GM18498 (cell line): ENCODE measurements at regions not wholly inside any gene's neighbourhood (a gene's known extent, or its start where the extent isn't known, plus 50 kb on each side); places are given as distances from the start of the nearest gene placed in this dataset.
"Not testable (repeated sequence)": the region's sequence is repeated elsewhere in the genome, so short reads cannot be mapped to it uniquely, and the experiment has no call there.

Source experiments
- ATAC-seq: cut with Tn5 transposase; IDR thresholded peaks from one replicate; pipeline ENCODE4 v1.9.1; 2021; ENCODE audit warnings: mild to moderate bottlenecking, moderate library complexity; ENCODE audit not compliant: unreplicated experiment

DNA sequence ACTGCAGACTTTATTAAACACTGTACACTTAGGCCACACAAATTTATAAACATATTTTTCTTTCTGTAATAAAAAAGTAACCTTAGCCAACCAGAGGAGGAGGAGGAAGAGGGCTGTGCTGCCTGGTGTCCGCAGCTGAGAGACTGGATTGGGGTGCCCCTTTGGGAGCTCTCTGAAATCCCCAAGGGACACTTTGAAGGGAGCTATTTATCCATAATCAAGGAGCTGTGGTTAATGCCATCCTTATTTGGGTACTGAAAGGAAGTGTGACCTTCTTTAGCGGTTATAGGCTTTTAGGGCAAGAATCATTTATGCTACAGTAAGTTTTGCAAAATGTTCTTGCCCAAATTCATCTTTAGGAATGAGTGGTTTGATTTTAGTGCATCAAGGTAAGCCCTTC is 125.8 kb downstream of the RASSF10 start:
- no peak for ATAC-seq

DNA sequence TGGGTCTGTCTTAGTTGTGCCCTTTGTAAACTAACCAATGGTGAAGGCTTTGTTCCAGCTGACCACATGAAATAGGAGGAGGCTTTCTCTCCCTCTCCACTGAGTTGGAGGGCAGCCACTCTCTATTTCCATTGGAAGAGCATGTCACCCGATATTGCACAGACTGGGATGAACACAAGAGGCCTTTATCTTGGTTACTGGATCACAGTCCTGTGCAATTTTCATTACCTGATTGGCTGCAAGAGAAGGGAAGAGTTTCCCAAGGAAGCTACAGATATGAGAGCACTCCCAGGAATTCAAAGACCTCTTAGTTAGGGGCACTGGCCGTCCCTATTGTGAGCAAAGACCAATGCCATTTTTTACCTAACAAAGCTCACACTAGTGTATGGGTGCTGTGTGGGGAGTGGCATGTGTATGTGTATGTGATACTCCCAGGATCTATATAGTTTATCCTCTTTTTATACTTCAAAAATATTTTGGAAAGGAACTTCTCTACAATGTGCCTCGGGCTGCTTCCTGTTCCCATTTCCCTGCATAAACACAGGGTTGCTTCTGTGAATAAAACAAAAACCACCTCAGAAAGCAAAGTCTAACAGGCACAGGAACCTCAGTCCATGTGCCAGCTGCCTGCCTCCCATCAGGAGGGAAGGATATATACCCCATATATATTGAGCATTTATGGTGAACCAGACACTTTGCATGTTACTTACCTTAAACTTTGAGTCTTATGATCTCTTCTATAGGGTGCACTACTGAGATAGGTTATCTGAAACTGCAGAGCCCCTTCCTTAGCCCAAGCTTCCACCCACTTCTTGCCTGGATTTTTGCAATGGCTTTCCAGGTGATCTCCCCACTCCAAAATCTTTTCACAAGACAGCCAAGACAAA is 126.5 kb downstream of the RASSF10 start:
- no peak for ATAC-seq

DNA sequence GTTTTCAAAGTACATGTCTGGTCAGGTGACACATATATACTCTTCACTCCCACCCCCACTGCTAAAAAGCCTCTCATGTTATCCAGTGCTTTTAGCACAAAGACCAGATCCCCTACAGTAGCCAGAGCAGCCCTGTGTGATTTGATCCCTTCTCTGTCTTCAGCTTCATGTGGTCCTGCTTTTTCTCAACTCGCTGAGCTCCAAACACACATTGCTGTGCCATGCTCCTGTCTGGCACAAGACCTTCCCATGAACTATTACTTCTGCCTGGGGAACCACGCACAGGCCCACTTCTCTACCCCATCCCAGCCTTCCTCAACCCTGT is 127.1 kb downstream of the RASSF10 start:
- ATAC-seq, result no peak

DNA sequence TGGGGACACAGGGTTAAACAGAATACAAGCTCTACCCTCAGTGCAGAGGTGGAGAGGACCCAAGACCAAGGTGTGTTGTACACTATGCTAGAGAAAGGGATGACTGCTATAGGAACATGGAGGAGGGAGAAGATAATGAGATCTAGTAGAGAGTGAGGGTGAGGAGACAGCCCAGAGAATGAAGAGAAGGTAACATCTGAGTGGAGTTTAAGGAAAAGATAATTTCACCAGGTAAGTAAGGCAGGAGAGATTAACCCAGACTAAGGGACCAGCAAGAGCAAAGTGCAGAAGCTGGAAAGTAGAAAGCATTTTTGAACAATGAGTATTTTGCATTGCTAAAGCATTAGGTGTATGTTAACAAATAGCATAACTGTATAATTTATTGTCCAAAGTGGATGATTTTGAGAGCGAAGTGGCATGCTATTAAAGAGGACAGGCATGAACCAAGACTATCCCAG is 128.8 kb downstream of the RASSF10 start:
- no peak for ATAC-seq

GRCh38 chr11:13139085-13139484 is 130.0 kb downstream of the RASSF10 start:
- ATAC-seq, result not testable (repeated sequence)

- ATAC-seq, result peak; percentile 86
Measured at GRCh38 chr11:13140028-13140870, 131.1 kb downstream of the RASSF10 start.

DNA sequence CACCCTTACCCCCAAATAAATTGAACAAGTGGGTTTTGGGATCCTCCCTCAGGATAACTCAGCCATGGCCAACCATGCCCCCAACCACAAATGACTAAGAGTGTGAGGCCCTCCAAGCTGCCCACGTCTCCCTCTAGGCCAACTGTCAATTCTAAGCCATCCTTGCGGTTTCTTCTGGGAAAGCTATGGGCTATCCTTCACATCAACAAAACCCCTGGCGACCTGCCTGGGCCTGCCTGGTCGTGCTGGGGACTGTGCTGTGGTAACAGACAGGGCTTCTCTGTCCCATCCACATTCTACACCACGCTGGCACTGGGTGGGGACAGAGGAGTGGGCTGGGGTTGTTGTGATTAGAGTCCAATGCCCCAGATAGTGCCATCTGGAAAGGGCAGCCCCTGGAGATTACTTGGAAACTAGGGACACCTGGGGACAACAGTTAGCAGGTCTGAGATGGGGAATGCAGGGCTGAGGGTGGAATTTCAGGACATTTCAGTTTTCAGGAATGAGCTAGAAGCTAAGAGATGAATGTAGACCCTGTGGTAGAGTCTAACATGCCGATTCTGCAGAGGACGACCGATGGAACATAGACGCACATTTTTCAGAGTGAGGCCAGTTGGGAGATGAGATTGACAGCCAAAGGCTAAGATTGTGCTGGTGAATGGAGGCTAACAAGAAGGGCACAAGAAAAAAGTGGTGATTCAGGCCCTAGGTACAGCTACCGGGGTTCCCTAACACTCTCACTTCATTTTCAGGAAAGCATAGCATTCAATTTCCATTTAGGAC is 131.9 kb downstream of the RASSF10 start:
- peak; percentile 25 for ATAC-seq

DNA sequence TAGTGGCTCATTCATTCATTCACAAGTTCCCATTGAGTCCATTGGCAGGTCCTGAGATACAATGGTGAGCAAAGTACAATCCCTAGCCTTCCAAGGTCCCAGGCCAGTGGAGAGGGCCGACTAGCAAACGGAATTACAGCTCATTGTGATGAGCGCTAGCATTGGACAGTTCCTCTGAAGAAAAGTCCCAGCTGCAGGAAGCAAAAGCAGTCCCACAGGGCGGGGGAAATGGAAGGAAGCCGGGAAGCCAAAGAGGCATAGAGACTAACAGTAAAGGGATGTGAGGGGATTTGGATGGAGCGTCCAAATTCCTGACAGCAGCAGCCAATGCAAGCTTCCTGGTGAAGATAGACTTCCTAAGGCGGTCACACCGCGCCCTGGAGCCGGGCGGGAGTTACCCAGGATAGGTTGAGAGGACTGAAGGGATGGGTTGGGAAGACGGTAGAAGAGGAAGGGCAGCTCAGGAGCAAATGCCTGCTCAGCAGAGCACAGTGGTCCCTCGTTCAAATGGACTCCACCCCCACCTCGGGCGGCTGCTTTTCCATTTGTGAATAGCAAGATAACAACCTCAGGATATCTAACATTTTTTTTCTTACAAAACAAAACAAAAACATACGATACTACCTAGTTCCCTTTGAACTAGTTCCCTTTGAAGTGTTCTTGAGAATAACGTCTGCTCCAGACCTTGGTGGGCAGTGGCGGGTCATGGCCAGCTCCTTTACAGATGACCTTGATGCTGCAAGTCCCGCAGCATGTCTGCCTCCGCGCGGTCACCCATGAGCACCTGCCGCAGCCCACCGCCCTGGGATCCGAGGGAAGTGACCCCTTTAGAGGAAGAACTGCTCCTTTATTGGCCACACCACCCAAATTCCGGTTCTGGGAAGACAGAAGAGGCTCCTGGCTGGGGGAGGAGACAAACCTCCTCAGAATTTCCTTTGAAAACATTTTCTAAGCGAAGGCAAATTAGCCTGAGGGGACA is 132.9 kb downstream of the RASSF10 start:
- ATAC-seq, result no peak

- no peak for ATAC-seq
Measured at GRCh38 chr11:13143486-13144297, 133.9 kb upstream of the BMAL1 start.

- ATAC-seq, result no peak
Measured at GRCh38 chr11:13145461-13145860, 132.1 kb upstream of the BMAL1 start.

GRCh38 chr11:13149991-13150390 is 127.6 kb upstream of the BMAL1 start:
- no peak for ATAC-seq

GRCh38 chr11:13150487-13150886 is 127.1 kb upstream of the BMAL1 start:
- ATAC-seq, result no peak

- no peak for ATAC-seq
Measured at GRCh38 chr11:13152264-13152663, 125.3 kb upstream of the BMAL1 start.

DNA sequence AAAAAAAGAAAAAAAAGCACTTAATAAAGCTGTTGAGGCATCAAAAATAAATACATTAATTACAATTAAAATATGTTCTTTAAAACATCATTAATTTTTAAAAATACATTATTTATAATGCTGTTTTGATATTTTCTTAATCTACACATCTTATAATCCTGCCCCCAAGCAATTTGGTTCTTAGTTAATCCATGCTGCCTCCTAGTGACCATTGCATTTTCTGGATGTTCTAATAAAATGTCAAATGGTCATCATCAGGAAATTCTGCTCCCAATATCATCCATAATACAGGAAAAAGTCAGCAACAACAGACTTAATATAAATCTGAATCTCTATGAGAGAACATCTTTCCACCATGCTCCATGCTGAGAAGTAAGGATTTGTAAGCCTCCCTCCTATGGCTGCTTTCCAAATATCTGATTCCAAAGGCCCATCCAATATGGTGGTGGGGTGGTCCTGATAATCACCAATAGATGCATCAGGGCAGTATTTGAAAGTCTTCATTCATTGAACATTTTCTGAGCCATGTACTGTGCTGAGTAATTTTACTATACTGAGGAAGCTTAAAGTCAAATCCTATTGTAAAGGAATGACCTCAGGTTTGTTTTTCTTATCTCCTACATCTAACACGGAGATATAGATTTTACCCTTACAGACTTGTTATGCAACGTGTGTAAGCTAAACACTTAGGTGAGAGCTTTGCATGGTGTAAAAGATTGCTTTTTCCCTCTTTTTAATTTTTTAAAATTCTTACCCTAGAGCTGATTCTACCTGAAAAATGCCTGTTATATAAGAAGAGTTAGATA is 124.7 kb upstream of the BMAL1 start:
- no peak for ATAC-seq

DNA sequence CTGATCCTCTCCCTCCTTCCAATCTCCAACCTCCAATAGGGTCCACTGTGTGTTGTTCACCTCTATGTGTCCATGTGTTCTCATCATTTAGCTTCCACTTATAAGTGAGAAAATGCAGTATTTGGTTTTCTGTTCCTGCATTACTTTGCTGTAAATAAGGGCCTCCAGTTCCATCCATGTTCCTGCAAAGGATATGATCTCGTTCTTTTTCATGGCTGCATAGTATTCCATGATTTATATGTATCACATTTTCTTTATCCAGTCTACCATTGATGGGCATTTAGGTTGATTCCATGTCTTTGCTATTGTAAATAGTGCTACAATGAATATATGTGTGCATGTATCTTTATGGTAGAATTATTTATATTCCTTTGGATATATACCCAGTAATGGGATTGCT is 123.2 kb upstream of the BMAL1 start:
- ATAC-seq, result not testable (repeated sequence)

- no peak for ATAC-seq
Measured at GRCh38 chr11:13160346-13160745, 117.2 kb upstream of the BMAL1 start.

DNA sequence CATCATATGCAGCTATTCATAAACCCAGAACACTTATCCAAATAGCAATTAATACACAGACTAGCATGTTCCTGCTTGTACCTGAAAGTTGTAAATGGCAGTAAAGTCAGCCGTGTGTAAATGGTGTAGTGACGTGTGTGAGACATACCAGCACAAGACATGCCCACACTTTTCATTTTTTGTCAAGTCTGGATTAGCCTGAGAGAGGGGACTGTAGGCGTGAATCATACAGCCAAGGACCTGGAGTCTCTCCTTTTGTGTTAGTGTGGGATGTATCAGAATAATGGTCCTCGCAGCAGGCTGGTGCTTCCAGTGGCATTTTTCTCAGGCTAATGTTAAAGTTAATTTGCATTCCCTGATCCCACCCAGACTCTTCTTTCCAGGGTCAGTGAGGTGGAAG is 116.8 kb upstream of the BMAL1 start:
- no peak for ATAC-seq

DNA sequence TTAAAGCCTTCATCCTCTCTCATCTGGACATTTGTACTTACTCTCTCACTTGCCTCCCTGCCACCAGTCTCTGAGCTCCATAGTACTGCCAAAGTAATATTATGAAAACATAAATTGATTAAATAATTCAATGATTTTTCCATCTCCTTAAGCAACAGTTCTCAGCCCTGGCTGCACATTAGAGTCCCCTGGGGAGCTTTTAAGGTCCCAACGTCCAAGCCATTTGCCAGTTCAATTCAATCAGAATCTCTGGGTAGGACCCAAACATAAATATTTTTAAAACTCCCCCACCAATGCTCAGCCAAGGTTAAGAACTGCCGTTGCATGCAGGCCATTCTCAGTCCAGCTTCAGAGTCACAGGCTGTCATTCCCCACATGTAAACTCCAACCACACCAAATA is 114.4 kb upstream of the BMAL1 start:
- no peak for ATAC-seq
